ENCODE measurements at regions not wholly inside any gene's neighbourhood (a gene's known extent, or its start where the extent isn't known, plus 50 kb on each side); places are given as distances from the start of the nearest gene placed in this dataset.

- TF ChIP-seq CTCF (IDR thresholded peaks at IDR 0.05) (no peak), POLR2A (IDR thresholded peaks at IDR 0.05) (no peak), POLR2AphosphoS5 (IDR thresholded peaks at IDR 0.05) (no peak), EP300 (IDR thresholded peaks at IDR 0.05) (no peak)
These were observed 230.8 kb downstream of the TMEM182 start for GRCh38 chr2:102992607-102993006.
